ENCODE measurements at regions not wholly inside any gene's neighbourhood (a gene's known extent, or its start where the extent isn't known, plus 50 kb on each side); places are given as distances from the start of the nearest gene placed in this dataset.

DNA sequence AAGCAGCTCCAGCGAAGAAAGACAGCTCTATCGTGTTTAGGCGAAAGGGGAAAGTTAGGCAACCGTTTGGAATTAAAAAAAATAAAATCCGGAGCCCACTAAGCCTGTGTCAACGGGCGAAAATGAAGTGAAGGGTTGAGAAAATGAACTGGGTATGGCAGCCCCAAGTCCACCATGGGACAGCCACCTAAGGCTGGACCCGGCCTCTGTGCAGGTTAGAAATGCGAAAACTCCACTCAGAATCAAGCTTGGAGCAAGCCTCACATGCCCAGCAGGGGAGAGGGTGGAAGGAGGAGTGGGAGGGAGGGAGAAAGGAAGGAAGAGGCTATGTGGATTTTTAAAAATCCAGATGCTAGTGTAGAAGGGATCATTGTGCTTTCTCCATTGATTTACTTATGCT, 101.2 kb downstream of the IRS2 start:
- DNase-seq (ENCODE audit: low spot score, unreplicated experiment): no peak
- H3K4me3 Mint-ChIP-seq (ENCODE audit: low read depth): peak overlapping the region; percentile 39
- H3K4me1 Mint-ChIP-seq (ENCODE audit: low read depth): peaks cover 20% of the 10 kb centered on the region
- H3K9me3 Mint-ChIP-seq (ENCODE audit: low read depth): no peaks in the 10 kb centered on the region
- TF ChIP-seq, protein P1, sequence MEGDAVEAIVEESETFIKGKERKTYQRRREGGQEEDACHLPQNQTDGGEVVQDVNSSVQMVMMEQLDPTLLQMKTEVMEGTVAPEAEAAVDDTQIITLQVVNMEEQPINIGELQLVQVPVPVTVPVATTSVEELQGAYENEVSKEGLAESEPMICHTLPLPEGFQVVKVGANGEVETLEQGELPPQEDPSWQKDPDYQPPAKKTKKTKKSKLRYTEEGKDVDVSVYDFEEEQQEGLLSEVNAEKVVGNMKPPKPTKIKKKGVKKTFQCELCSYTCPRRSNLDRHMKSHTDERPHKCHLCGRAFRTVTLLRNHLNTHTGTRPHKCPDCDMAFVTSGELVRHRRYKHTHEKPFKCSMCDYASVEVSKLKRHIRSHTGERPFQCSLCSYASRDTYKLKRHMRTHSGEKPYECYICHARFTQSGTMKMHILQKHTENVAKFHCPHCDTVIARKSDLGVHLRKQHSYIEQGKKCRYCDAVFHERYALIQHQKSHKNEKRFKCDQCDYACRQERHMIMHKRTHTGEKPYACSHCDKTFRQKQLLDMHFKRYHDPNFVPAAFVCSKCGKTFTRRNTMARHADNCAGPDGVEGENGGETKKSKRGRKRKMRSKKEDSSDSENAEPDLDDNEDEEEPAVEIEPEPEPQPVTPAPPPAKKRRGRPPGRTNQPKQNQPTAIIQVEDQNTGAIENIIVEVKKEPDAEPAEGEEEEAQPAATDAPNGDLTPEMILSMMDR (IDR thresholded peaks at IDR 0.05; ENCODE audit: unreplicated experiment): no peak
- H3K36me3 Mint-ChIP-seq (ENCODE audit: insufficient read depth): no peaks in the 10 kb centered on the region
- peaks cover 14% of the 10 kb centered on the region for H3K27me3 Mint-ChIP-seq
- peak overlapping the region; percentile 80 for H3K27ac Mint-ChIP-seq

DNA sequence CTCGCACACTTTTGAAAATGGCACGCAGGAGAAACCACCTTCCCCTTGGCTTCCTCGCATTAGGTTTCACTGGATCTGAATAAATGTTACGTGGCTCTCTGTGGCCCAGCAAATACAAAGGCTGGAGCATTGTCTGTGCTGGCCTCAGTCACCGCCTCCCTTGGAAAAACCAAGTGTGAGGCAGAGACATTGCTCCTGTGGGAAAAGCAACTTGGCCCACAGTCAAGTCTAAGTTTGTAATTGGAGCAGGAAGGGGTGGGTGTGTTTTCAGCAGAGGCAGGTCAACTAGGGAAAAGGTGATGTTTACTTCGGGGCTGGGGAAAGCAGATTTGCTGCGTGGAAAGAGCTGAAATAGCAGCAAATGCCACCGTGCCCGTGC, 101.6 kb downstream of the IRS2 start:
- Mint-ChIP-seq H3K27me3 (peaks cover 14% of the 10 kb centered on the region), H3K27ac (peak overlapping the region; percentile 80), H3K4me3 (ENCODE audit: low read depth) (peak overlapping the region; percentile 39), H3K4me1 (ENCODE audit: low read depth) (peaks cover 20% of the 10 kb centered on the region), H3K9me3 (ENCODE audit: low read depth) (no peaks in the 10 kb centered on the region), H3K36me3 (ENCODE audit: insufficient read depth) (no peaks in the 10 kb centered on the region)
- DNase-seq (ENCODE audit: low spot score, unreplicated experiment): no peak
- TF ChIP-seq, protein P1 (IDR thresholded peaks at IDR 0.05; ENCODE audit: unreplicated experiment): no peak

DNA sequence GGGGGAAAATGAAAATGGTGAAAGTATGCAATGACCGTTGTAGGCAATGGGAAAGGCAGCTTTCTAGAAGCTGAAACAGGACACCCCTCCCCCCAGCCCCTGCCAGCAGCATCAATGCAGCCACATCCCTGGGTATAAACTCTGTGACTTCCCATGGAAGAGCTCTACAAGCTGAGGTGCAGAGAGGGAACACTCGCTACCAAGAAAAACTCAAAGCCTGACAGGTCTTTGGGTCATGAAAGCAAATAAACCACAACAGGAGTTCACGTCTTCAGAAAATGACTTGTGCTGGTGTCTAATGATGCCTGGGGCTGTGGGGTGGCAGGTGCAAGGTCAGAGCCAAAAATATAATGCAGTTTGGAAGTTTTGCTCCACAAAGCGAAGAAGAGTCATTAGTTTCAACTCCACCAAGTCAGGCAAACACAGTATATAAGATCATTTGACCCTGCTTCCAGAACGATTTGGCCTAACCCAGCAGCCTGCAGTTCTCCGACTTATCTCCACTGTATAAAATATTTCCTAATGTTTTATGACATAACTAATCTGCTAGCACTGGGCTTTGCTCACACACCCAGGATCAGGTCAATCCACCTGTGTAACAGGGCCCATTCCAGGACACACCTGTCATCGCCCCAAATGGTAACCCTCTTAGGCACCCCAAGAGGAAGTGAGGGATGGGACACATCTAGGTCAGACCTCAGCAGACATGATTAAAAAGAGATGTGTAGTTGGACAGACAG, 102.1 kb downstream of the IRS2 start:
- Mint-ChIP-seq H3K27ac (peak overlapping the region; percentile 72), H3K4me1 (ENCODE audit: low read depth) (peaks cover 20% of the 10 kb centered on the region), H3K36me3 (ENCODE audit: insufficient read depth) (no peaks in the 10 kb centered on the region), H3K27me3 (peaks cover 14% of the 10 kb centered on the region), H3K4me3 (ENCODE audit: low read depth) (no peak overlapping the region), H3K9me3 (ENCODE audit: low read depth) (no peaks in the 10 kb centered on the region)
- TF ChIP-seq, protein P1 (IDR thresholded peaks at IDR 0.05; ENCODE audit: unreplicated experiment): no peak
- DNase-seq (ENCODE audit: low spot score, unreplicated experiment): no peak

DNA sequence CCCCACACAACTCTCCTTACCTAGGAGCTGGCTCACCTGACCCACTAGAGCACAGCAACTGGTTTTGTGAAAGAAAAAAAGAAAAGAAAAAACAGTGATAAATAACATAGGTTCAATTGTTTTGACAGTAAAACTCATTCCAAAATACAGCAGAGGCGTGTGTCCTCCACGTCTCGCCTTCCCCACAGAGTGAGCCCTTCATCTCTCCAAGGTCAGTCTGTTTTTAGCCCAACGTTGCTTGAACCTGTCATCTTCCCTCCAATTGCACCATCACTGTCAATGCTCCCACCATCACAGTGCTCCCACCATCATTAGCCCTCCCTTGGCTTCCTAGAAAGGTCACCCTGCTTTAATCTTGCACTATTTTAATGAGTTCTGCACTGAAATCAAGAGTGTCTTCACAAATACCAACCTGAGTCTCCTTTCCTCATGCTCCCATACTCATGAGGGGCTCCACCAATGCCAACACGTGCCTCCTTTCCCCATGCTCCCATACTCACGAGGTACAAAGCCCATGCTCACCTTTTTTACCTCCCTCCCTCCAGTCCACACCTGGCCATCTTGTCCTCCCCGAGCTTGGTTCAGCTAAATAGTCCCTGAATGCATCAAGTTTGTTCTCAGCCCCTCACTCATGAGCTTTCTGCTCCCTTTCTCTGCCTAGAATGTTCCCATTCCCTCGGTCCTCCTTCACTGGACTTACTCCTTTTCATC, 103.7 kb downstream of the IRS2 start:
- TF ChIP-seq, protein P1 (IDR thresholded peaks at IDR 0.05; ENCODE audit: unreplicated experiment): no peak
- H3K36me3 Mint-ChIP-seq (ENCODE audit: insufficient read depth): no peaks in the 10 kb centered on the region
- H3K27ac Mint-ChIP-seq: no peak overlapping the region
- H3K4me1 Mint-ChIP-seq (ENCODE audit: low read depth): peaks cover 19% of the 10 kb centered on the region
- no peak for DNase-seq (ENCODE audit: low spot score, unreplicated experiment)
- H3K9me3 Mint-ChIP-seq (ENCODE audit: low read depth): no peaks in the 10 kb centered on the region
- H3K27me3 Mint-ChIP-seq: peaks cover 14% of the 10 kb centered on the region
- H3K4me3 Mint-ChIP-seq (ENCODE audit: low read depth): no peak overlapping the region

DNA sequence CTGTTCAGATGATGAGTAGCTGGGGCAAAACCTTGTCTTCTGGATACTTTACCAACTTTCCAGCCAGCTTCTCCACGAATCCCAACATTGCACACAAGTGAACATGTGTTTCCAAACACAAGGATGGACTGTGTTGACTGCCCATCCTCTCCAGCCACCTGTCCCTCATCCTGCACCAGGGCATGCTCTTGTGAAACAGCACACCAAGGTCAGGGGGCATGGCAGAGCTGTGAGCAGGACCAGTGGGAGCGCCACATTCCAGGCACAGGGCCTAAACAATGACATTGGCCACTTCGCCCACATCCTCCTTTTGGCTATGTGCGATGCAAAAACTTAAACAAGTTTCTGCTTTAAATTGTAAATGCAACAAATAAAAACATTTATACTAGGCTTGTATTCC, 105.5 kb downstream of the IRS2 start:
- Mint-ChIP-seq H3K4me1 (ENCODE audit: low read depth) (peaks cover 14% of the 10 kb centered on the region), H3K27me3 (peaks cover 14% of the 10 kb centered on the region), H3K36me3 (ENCODE audit: insufficient read depth) (no peaks in the 10 kb centered on the region), H3K9me3 (ENCODE audit: low read depth) (no peaks in the 10 kb centered on the region), H3K27ac (no peak overlapping the region), H3K4me3 (ENCODE audit: low read depth) (no peak overlapping the region)
- TF ChIP-seq, protein P1 (IDR thresholded peaks at IDR 0.05; ENCODE audit: unreplicated experiment): no peak
- no peak for DNase-seq (ENCODE audit: low spot score, unreplicated experiment)

Data from progenitor cell of endocrine pancreas (in vitro differentiated cells).